NCI-H82 treated with DMSO at 0.1 percent for 48 hours (cell line): ENCODE measurements at regions not wholly inside any gene's neighbourhood (a gene's known extent, or its start where the extent isn't known, plus 50 kb on each side); places are given as distances from the start of the nearest gene placed in this dataset.
"Not testable (repeated sequence)": the region's sequence is repeated elsewhere in the genome, so short reads cannot be mapped to it uniquely, and the experiment has no call there.

Experiments
- DNase-seq: peaks from one replicate; lab custom pipeline; 2025; ENCODE audit not compliant: unreplicated experiment; lab: John Stamatoyannopoulos, UW

DNA sequence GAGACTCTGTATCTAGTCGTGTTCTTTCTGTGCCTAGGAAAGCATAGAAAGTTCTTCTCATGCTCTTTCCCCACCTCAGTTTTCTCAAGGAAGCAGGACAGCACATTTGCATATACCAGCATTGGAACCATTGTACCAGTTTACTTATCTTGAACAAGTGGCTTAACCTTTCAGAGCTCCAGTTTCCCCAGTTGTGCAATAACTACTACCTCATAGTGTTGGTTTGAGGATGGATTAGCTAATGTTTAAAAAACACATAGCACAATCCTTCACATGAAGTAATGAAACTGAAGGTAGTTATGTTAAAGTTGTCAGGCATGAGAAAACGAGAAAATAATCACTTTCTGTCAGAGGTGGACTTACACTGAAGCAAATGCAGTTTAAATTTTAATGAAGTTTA is 92.2 kb upstream of the H2AZ1 start:
- DNase-seq: no peak

DNA sequence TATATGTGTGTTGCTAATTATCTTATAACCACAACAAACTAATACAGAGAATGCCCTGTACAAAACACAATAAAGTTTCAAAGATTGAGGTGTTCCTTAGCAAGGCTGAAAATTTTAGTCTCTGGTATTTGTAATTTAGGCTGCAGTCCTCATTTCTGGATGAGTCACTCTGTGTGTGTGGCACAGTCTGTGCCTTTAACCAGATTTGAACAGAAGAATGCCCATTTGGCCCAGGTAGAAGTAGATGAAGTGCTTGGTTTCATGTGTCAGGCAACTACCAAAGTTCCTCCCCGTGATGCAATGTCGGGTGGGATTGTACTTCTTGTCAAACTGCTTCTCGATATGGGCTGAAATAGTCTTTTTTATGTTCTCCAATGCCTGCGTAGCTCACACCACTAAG is 91.6 kb upstream of the H2AZ1 start:
- DNase-seq: no peak

DNA sequence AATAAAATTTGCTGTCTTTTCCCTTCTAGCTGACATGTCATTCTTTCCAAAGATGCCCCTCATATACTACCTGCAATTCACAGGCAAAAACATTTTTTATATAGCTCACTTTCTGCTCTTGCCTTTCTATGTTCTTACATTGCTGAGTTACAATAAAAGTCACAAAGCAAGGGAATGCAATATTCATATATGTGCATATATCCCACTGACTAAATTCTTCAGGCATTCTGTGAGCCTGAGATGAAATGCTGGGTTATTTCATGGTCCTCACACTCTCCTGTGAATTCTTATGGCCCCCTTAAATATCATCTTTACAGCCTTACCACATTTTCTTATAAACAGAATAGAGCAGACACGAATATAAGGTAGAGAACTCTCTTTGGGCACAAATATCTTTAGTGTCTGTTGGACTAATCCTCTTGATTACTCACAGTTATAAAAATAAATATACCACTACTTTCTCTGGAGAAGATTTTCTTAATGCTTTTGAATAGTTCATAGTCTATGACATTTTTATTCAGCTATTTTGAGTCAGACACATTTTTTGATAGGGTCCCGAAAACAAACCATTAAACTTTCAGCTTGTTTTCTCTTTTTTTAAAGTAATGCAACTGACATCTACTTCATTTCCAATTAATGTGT is 84.1 kb upstream of the H2AZ1 start:
- DNase-seq: no peak

DNA sequence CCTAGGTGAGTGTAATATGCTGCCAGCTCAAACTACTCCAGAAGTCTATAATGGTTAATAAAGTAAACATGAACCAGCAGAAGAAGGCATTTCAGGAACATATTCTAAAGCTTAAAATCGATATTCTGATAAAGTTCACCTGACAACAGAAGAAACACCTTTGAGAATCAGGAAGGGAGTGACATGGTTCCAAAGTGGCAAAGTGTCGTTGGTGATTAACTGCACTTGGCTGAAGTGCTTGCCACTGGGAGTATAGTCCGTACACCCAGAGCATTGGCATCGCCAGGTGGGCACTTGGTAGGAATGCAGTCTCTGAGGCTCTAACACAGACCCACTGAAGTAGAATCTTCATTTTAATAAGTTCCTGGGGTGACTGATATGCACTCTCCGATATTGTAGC is 76.0 kb upstream of the H2AZ1 start:
- no peak for DNase-seq

DNA sequence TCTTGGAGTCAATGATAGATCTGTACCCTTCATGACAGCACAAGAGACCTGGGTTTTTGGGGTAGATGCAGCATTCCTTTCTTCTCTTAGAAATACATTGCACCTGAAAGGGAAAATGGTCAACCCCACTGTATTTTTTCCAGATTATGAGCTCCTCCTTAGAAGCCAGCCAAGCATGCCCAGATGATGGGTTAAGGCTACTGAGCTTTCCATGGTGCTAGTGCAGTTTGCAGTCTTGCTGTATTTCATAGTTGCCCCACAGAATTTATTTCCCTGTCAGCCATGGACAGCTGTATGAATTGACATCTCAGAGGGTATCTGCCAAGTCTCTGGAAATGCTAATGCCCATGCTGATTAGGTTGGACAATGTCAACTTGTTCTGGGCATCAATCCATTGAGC is 73.7 kb upstream of the H2AZ1 start:
- DNase-seq: no peak

DNA sequence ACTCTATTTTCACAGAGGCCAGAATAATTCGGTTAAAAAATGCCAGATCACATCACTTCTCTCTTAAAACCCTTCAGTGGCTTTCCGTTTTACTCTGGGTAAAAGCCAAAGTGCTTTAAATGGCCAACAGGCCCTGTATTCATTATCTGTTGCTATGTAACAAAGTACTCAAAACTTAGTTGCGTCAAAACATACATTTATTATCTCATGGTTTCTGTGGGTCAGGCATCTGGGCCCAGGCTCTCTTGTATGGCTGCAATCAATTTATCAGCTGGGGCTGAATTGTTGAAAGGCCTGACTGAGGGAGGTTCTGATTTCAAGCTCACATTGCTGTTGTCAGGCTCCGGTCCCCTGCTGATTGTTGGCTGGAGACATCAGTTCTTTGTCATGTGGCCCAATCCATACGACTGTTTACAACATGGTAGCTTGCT is 72.7 kb upstream of the H2AZ1 start:
- no peak for DNase-seq

DNA sequence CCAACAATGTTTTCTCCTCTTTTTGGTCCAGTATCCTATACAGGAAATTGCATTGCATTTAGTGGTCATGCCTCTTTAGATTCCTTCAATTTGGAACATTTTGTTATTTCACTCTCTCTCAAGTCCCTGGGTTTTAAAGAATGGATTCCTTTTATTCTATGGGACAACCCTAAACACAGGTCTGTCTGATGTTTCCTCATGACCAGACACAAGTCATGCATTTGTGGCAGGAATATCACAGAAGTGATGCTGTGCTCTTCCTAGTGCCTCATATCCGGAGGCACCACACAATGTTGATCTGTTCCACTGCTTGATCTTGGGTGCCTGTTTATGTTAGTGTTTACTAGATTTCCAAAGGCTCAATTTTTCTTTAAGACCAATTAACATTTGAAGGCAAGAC is 69.7 kb upstream of the H2AZ1 start:
- DNase-seq: no peak

DNA sequence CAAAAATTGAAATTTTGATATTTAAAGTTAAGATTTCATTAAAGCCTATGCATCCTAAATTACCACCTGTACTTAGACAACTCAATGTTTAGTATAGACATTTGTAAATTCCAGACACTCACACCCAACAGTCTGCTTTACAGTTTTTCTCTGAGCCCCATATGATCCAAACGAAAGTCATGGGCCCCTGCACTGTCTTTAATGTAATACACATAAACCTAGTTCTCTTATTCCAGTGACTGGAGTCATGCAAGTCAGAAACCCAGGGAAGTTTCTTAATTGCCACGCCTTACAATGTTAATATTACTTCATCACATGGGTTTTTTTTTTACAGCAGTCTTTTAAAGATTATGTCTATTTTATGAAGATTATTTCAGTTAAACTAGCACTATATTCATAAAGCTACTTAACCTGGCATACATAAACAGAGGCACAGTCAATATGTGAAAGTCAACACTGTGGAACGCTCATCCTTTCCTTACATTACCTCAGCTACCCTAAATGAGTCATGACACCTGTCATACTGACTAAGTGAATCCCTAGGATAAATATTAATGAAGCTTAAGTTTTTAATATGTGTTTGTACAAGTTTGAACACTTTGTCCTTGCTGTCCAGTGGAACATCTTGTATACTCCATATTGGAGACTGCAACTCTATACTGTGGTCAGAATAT is 67.7 kb upstream of the H2AZ1 start:
- no peak for DNase-seq

DNA sequence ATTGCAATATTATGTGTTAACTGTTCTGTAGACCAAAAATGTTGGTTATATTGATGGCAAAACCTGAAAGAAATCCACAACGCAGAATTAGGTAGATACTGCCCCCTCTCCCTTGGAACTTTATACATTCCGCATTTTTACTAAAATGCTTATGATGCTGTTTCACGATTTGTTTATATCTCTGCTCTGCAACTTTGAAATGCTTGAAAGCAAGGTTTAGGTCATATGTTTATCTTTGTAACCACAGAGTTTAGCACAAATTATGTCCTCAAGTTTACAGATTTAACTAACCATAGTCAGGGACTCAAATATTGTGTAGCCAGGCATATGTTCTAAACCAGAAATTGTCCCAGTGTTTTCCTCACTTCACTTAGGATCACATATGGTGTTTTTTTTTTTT is 66.1 kb upstream of the H2AZ1 start:
- DNase-seq: no peak

DNA sequence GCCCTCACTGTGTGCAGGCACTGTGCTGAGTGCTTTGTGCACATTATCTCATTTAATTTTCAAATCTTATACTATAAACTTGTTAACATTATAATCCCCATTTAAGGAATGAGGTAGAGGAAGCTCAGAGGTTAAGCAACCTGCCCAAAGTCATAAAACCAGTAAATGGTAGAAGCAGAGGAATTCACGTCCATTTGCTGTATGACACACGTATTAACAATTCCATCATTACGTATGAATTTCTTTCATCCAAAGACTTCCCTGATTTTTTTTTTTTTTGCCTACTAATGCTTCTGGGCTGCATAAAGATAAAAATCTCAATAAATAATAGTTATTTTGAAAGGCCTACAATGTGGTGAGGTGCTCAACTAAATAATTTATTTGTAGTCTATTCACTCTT is 64.5 kb upstream of the H2AZ1 start:
- DNase-seq: no peak

DNA sequence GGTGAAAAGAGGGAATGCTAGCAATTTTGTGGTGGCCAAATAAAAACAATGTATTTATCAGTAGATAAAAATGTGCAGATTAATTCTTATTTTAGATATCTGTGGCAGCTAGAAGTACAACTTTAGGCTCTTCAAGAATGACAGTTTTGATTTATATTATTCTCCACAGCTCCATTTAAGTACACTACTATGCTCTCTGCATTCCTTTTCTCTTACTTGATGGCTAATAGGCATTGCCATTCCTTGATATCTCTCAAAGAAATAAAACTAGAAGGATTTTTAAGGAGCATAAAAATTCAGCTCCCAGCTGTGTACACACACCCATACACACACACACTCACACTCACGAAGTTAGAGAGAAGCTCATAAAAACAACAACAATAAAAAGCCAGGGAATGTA is 59.4 kb upstream of the H2AZ1 start:
- DNase-seq: no peak

DNA sequence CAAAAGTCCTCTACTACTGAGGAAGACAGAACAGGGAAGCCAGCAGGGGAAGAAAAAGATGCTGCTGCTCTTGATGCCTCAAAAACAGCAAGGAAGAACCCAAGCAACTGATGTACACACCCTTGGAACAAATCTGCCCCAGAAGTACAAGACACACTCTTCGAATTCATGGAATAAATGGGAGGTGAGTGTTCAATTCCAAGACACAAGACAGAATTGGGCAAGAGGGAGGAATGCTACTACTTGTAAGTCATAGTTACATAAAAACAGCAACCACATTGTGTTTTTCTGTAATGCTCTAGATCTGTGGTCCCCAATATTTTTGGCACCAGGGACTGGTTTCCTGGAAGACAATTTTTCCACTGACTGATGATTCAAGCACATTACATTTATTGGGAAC is 58.0 kb upstream of the H2AZ1 start:
- no peak for DNase-seq

DNA sequence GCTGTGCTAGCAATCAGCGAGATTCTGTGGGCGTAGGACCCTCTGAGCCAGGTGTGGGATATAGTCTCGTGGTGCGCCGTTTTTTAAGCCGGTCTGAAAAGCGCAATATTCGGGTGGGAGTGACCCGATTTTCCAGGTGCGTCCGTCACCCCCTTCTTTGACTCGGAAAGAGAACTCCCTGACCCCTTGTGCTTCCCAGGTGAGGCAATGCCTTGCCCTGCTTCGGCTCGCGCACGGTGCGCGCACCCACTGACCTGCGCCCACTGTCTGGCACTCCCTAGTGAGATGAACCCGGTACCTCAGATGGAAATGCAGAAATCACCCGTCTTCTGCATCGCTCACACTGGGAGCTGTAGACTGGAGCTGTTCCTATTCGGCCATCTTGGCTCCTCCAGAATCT is 56.1 kb upstream of the H2AZ1 start:
- DNase-seq: not testable (repeated sequence)
